PC-3 (cell line): ENCODE measurements at regions not wholly inside any gene's neighbourhood (a gene's known extent, or its start where the extent isn't known, plus 50 kb on each side); places are given as distances from the start of the nearest gene placed in this dataset.

ENCODE experiments used
- EZH2phosphoT487 ChIP-seq: fragments of 300-600 bp; sonication (generic); IDR thresholded peaks from 2 replicates; pipeline ENCODE4 v1.6.1; 2018; ENCODE audit warnings: mild to moderate bottlenecking, antibody characterized with exemption, low read length, borderline replicate concordance
- TF ChIP-seq, protein P1 (sequence below): fragments of 300-600 bp; sonication (generic); conservative IDR thresholded peaks from 2 replicates; pipeline ENCODE4 v1.5.1; 2017; ENCODE audit warnings: antibody characterized with exemption, low read depth, mild to moderate bottlenecking, low read length

DNA sequence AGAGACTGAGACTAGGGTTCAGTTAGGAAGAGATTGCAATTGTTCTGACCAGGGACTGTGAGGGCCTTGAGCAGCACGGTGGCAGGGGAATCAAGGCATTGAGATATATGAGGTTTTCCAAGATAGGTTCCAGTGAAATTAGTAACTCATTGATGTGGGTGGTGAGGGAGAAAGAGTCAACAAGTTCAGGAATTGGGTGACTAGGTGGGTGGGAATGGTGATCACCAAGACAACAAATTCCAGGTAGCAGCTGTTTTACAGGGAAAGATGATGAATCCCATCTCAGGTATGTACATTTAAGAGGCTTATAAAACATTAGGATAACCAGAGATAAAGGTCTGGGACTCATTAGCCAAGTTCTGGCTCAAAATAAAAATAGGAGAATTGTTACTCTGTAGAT lies 251.5 kb upstream of the MGAT5 start:
- TF ChIP-seq, protein P1, sequence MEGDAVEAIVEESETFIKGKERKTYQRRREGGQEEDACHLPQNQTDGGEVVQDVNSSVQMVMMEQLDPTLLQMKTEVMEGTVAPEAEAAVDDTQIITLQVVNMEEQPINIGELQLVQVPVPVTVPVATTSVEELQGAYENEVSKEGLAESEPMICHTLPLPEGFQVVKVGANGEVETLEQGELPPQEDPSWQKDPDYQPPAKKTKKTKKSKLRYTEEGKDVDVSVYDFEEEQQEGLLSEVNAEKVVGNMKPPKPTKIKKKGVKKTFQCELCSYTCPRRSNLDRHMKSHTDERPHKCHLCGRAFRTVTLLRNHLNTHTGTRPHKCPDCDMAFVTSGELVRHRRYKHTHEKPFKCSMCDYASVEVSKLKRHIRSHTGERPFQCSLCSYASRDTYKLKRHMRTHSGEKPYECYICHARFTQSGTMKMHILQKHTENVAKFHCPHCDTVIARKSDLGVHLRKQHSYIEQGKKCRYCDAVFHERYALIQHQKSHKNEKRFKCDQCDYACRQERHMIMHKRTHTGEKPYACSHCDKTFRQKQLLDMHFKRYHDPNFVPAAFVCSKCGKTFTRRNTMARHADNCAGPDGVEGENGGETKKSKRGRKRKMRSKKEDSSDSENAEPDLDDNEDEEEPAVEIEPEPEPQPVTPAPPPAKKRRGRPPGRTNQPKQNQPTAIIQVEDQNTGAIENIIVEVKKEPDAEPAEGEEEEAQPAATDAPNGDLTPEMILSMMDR = no peak
- TF ChIP-seq EZH2phosphoT487 = no peak
